IPS-20b (cell line): ENCODE measurements at regions not wholly inside any gene's neighbourhood (a gene's known extent, or its start where the extent isn't known, plus 50 kb on each side); places are given as distances from the start of the nearest gene placed in this dataset.

Experiments
- H3K27ac ChIP-seq: one replicate; pipeline ENCODE4 v1.5.1; 2013; ENCODE audit warnings: low read length
- H3K27me3 ChIP-seq: 2 replicates; pipeline ENCODE4 v1.6.1; 2013; ENCODE audit warnings: mild to moderate bottlenecking, low read length, inconsistent platforms; ENCODE audit not compliant: insufficient read depth
- H3K36me3 ChIP-seq: 2 replicates; pipeline ENCODE4 v1.6.1; 2013; ENCODE audit warnings: low read depth, mild to moderate bottlenecking, inconsistent platforms, low read length, moderate library complexity; ENCODE audit not compliant: insufficient read depth
- H3K4me1 ChIP-seq: 2 replicates; pipeline ENCODE4 v1.6.1; 2013; ENCODE audit warnings: mild to moderate bottlenecking, control low read depth, inconsistent platforms, low read length, moderate library complexity; ENCODE audit not compliant: insufficient read depth
- H3K4me3 ChIP-seq: 2 replicates; pipeline ENCODE4 v1.5.1; 2013; ENCODE audit warnings: mild to moderate bottlenecking, low read length, inconsistent platforms
- H3K9ac ChIP-seq: 2 replicates; pipeline ENCODE4 v1.6.1; 2013; ENCODE audit warnings: low read depth, mild to moderate bottlenecking, inconsistent platforms, low read length, moderate library complexity
- H3K9me3 ChIP-seq: 2 replicates; pipeline ENCODE4 v1.6.1; 2013; ENCODE audit warnings: mild to moderate bottlenecking, low read depth, low read length, inconsistent platforms; ENCODE audit not compliant: insufficient read depth

DNA sequence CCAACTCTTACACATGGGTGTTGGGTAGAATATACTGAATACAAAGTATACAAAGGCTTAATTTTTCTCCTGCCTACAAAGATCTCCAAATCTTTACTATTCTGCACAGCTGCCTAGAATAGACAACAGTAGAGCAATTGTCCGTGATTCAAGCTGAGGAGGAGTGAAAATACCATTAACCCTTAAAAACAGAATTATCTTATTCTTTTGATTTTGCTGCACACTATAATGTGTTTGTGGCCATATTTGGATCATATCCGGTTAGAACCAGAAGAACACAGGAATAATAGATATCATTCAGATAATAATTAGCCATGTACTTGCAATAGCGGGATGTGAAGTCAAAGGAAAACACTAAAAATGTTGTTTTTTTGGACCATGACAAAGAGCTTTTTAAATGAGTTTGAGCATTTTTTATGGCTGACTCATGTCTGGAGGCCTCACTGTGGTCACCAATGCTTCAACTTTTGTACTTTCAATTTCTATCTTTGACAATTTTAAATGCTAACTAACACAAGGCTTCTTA is 197.6 kb upstream of the FOXD3 start:
- H3K36me3 ChIP-seq = no peaks in the 10 kb centered on the region
- peaks cover 21% of the 10 kb centered on the region; the same call in 1 of the 2 replicates for H3K27me3 ChIP-seq
- H3K4me1 ChIP-seq = no peaks in the 10 kb centered on the region
- no peak overlapping the region for H3K27ac ChIP-seq
- H3K4me3 ChIP-seq = no peak overlapping the region
- H3K9me3 ChIP-seq = no peaks in the 10 kb centered on the region
- H3K9ac ChIP-seq = no peak overlapping the region

DNA sequence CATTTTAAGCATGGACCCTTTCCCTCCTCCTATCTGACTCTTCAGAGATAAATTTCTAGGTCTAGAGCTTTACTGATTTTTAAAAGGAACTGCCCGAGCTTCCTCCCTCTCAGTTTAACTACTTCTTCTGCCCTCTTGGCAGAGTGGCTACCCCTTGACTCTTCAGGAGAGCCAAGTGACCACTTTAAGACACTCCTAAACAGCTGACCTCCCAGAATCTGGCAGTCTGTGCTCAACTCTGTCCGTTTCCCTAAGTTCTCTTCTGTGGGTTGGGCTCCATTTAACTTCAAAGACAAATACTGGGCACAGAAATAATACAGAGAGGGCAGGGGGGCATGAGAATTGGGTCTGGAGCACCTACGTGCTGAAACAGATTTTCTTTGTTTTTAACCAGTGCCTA is 196.3 kb upstream of the FOXD3 start:
- H3K9me3 ChIP-seq = no peaks in the 10 kb centered on the region
- H3K27ac ChIP-seq = no peak overlapping the region
- H3K27me3 ChIP-seq = peaks cover 24% of the 10 kb centered on the region; the same call in 1 of the 2 replicates
- H3K36me3 ChIP-seq = no peaks in the 10 kb centered on the region
- no peaks in the 10 kb centered on the region for H3K4me1 ChIP-seq
- H3K4me3 ChIP-seq = no peak overlapping the region
- no peak overlapping the region for H3K9ac ChIP-seq

DNA sequence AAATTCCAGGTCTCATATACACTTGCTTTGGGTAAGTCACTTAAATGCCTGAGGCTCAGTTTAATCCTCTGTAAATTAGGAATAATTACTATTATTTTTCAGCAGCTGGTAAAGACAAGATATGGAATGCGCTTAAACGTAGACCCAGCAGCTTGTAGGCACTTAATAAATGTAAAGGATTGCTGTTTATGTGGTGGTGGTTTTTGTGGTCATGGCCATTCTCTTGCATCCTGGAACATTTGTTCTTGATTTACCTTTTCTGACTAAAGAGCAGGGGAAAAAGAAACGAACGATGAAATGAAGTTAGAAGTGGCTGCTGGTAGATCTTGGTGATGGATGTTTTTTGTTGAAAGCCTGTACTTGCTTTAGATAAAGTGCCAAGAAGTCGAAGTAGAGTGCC is 195.0 kb upstream of the FOXD3 start:
- H3K27ac ChIP-seq = no peak overlapping the region
- no peaks in the 10 kb centered on the region for H3K4me1 ChIP-seq
- H3K27me3 ChIP-seq = peaks cover 21% of the 10 kb centered on the region; the same call in 1 of the 2 replicates
- H3K4me3 ChIP-seq = no peak overlapping the region
- no peaks in the 10 kb centered on the region for H3K9me3 ChIP-seq
- H3K9ac ChIP-seq = no peak overlapping the region
- no peaks in the 10 kb centered on the region for H3K36me3 ChIP-seq

DNA sequence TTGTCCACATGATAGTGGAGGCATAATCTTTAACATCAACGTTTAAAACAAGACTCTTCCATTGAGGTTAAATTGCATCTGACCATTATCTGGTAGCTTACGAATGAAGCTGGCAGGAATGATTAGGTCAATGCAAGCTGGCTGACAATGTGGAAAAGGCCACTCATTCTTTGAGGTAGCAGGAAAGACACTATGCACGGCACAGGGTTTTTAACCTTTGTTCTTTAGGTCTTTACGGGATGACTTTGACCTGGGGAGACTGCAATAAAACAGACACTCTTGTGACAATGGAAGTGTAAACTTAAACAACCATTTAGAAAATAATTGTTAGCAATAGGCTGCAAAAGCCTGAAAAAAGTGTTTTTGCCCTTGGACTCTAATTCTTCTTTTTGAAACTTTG is 193.8 kb upstream of the FOXD3 start:
- no peaks in the 10 kb centered on the region for H3K4me1 ChIP-seq
- no peak overlapping the region for H3K4me3 ChIP-seq
- no peak overlapping the region for H3K9ac ChIP-seq
- no peaks in the 10 kb centered on the region for H3K9me3 ChIP-seq
- no peaks in the 10 kb centered on the region for H3K36me3 ChIP-seq
- H3K27ac ChIP-seq = no peak overlapping the region
- H3K27me3 ChIP-seq = peaks cover 33% of the 10 kb centered on the region; the same call in 1 of the 2 replicates

DNA sequence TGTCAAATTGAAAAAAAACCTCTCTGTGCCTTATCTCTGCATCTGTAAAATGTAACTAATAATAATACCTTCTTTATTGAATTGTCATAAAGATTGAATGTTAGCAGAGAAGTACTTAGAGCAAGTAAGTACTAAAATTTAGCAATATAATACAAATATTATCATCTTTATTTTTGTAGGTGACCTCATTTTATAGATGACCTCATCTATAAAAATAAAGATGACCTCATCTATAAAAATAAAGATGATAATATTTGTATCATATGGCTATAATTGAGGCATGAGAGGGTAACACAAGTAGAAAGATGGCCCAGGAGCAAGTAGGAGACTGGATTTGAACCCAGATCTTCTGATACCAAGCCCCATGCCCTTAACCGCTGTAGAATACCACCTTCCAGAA is 193.2 kb upstream of the FOXD3 start:
- Histone ChIP-seq H3K9me3 (no peaks in the 10 kb centered on the region), H3K4me1 (no peaks in the 10 kb centered on the region), H3K9ac (no peak overlapping the region), H3K27ac (no peak overlapping the region), H3K36me3 (no peaks in the 10 kb centered on the region), H3K27me3 (peaks cover 36% of the 10 kb centered on the region; the same call in 1 of the 2 replicates), H3K4me3 (no peak overlapping the region)

DNA sequence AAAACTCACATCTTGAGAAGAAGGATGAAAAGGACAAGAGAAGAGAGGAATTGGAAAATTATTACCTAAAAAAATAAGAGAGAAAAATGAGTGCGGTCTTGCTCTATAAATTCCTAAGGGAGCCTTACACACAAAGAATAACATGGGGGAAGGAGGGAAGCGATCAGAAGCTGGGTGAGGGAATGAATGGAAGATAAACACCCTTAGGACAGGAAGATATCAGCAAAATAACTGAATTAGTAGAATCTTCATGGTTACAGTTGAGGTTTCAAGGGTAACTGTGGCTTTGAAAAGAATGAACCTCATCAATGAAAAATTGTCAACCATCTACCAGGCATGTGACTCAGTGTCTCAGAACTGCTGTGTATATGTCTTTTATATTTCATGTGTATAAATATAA is 192.5 kb upstream of the FOXD3 start:
- Histone ChIP-seq H3K9ac (no peak overlapping the region), H3K36me3 (no peaks in the 10 kb centered on the region), H3K4me3 (no peak overlapping the region), H3K27me3 (peaks cover 42% of the 10 kb centered on the region; the same call in 1 of the 2 replicates), H3K27ac (no peak overlapping the region), H3K9me3 (no peaks in the 10 kb centered on the region), H3K4me1 (no peaks in the 10 kb centered on the region)

DNA sequence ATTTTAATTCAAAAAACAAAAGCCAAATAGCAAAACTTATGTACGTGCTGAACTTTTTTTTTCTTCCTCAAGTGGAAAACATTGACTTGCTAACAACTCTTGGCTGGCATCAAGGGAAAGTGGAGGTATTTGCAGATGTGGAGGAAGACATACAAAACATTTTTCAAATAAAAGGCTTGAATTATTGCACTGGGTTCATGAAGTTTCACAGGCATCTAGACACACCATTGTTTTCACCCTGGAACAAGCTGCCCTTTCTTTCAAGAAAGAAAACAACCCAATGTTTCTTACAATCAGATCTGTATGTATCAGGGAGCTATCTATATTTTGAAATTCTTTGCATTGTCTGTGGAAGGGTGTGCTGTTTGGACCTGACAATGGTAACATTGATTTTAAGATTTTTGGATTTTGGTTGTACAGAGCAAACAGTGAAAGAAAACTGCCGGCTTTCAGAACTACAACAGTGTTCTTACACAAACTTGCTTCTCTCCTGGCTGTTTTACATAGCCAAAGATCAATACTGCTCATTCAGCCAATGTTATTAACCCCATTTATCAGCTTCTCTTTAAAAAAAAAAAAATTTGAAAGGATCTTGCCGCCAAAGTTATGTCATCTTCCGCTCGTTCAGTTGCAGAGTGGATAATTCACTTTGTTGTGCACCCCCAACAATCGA is 187.7 kb upstream of the FOXD3 start:
- H3K27me3 ChIP-seq = peaks cover 43% of the 10 kb centered on the region; the same call in 1 of the 2 replicates
- H3K9ac ChIP-seq = no peak overlapping the region
- H3K9me3 ChIP-seq = no peaks in the 10 kb centered on the region
- H3K27ac ChIP-seq = no peak overlapping the region
- no peaks in the 10 kb centered on the region for H3K4me1 ChIP-seq
- H3K36me3 ChIP-seq = no peaks in the 10 kb centered on the region
- no peak overlapping the region for H3K4me3 ChIP-seq

DNA sequence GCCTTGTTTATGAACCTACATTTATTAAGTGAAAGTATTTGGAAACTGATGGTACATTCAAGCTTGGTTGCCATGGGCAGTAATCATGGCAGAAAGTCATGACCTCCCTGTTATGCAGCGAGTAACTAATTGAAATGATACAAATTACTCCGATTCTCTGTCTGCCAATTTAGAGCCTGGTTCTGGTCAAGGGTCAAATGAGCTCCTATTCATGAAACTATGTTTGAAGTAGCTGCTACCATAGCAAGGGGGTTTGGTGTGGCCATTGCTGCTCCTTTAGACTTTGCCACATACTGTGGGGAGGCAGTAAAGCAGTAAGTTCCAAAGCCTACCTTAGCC is 187.2 kb upstream of the FOXD3 start:
- Histone ChIP-seq H3K4me3 (no peak overlapping the region), H3K9me3 (no peaks in the 10 kb centered on the region), H3K36me3 (no peaks in the 10 kb centered on the region), H3K4me1 (no peaks in the 10 kb centered on the region), H3K9ac (no peak overlapping the region), H3K27me3 (peaks cover 43% of the 10 kb centered on the region; the same call in 1 of the 2 replicates), H3K27ac (no peak overlapping the region)

DNA sequence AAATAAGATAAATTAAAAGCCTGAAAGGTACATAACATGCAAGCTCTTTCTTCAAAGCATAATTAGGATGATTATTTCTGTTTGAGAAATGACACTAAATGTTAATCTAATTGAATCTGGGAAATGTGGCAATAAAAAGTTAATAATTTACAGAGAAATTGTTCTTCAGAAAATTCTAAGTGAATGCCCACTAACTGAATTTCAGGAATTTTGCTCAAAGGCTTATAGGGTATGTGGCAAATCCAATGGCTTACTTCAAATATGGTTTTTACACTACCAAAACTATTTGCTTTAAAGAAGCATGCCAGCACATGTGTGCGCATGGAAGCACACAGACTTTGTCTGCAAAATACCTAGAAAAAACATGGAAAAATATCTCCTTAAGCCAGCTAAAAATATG is 186.6 kb upstream of the FOXD3 start:
- no peak overlapping the region for H3K4me3 ChIP-seq
- peaks cover 40% of the 10 kb centered on the region; the same call in 1 of the 2 replicates for H3K27me3 ChIP-seq
- no peaks in the 10 kb centered on the region for H3K9me3 ChIP-seq
- no peak overlapping the region for H3K9ac ChIP-seq
- no peaks in the 10 kb centered on the region for H3K36me3 ChIP-seq
- no peak overlapping the region for H3K27ac ChIP-seq
- no peaks in the 10 kb centered on the region for H3K4me1 ChIP-seq

DNA sequence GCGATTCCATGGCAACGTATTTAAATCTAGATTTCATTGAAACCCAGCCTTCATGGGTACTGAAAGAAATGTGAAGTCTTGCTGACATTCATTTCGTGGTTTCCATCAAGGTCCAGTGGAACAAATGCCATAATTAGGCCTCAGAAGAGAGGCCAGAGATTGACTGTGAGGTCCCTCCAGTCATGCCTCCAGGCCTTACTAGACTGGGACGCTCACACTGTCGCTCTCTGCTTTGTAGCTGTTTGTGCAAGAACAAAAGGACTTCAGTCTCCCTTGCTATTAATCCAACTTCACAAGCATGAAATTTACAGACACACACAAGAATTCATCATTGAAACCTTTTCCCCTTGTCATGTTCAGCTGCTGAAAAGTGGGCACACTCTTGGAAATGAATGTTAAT is 180.4 kb upstream of the FOXD3 start:
- Histone ChIP-seq H3K27me3 (peaks cover 4% of the 10 kb centered on the region; the same call in 1 of the 2 replicates), H3K9me3 (no peaks in the 10 kb centered on the region), H3K9ac (no peak overlapping the region), H3K36me3 (no peaks in the 10 kb centered on the region), H3K4me3 (no peak overlapping the region), H3K27ac (no peak overlapping the region), H3K4me1 (no peaks in the 10 kb centered on the region)

DNA sequence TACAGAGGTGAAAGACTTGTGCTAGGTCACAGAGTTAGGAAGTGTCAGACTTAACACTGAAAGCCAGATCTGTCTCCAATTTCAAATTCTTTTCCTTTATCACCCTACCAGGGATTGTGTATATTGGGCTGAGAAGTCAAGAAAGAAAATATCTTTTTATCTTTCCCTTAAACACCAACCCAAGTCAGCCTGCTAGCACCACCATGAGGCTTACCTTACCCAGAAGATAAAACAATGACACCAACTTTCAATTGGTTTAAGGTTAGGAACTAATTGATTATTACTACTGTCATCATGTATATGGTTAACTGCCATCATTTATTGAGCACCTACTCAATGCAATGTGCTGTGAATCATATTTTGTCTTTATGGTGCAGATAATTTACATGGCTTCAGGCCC is 178.9 kb upstream of the FOXD3 start:
- H3K9ac ChIP-seq = no peak overlapping the region
- H3K9me3 ChIP-seq = no peaks in the 10 kb centered on the region
- no peaks in the 10 kb centered on the region for H3K4me1 ChIP-seq
- peaks cover 2% of the 10 kb centered on the region; the same call in 1 of the 2 replicates for H3K27me3 ChIP-seq
- no peak overlapping the region for H3K4me3 ChIP-seq
- no peak overlapping the region for H3K27ac ChIP-seq
- no peaks in the 10 kb centered on the region for H3K36me3 ChIP-seq

DNA sequence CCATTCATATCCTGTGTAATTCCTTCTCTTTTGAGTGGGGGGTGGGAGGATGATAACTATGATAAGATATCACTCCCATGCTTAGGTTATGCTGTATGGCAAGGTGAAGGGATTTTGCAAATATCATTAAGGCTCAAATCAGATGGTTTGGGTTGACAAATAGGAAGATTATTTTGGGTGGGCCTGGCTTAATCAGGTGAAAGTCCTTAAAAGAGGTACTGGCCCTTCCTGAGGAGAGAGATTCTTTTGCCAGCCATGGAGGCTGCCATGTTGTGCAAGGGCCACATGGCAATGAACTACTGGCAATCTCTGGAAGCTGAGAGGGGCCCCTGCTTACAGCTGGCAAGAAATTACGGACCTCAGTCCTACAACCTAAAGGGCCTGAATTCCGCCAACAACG is 174.6 kb upstream of the FOXD3 start:
- no peaks in the 10 kb centered on the region for H3K4me1 ChIP-seq
- no peaks in the 10 kb centered on the region for H3K9me3 ChIP-seq
- H3K9ac ChIP-seq = no peak overlapping the region
- H3K27ac ChIP-seq = no peak overlapping the region
- no peak overlapping the region for H3K4me3 ChIP-seq
- no peaks in the 10 kb centered on the region for H3K27me3 ChIP-seq
- no peaks in the 10 kb centered on the region for H3K36me3 ChIP-seq
